GM21529 (cell line): ENCODE measurements at regions not wholly inside any gene's neighbourhood (a gene's known extent, or its start where the extent isn't known, plus 50 kb on each side); places are given as distances from the start of the nearest gene placed in this dataset.

Experiments
- ATAC-seq: cut with Tn5 transposase; IDR thresholded peaks from one replicate; pipeline ENCODE4 v1.9.1; 2021; ENCODE audit not compliant: unreplicated experiment

GRCh38 chr10:121069061-121069850 lies 218.1 kb downstream of the WDR11 start:
- peak; percentile 91 for ATAC-seq

GRCh38 chr10:121070275-121071070 lies 219.3 kb downstream of the WDR11 start:
- no peak for ATAC-seq

GRCh38 chr10:121071901-121072300 lies 220.7 kb downstream of the WDR11 start:
- ATAC-seq = no peak

- ATAC-seq = no peak
Measured at GRCh38 chr10:121073728-121074127, 222.6 kb downstream of the WDR11 start.

GRCh38 chr10:121076776-121077715 lies 225.9 kb downstream of the WDR11 start:
- no peak for ATAC-seq

- no peak for ATAC-seq
Measured at GRCh38 chr10:121078036-121078435, 226.9 kb downstream of the WDR11 start.

- no peak for ATAC-seq
Measured at GRCh38 chr10:121078672-121079102, 227.5 kb downstream of the WDR11 start.

GRCh38 chr10:121079226-121079625 lies 228.1 kb downstream of the WDR11 start:
- ATAC-seq = no peak

GRCh38 chr10:121080281-121080891 lies 229.2 kb downstream of the WDR11 start:
- no peak for ATAC-seq

GRCh38 chr10:121081306-121081705 lies 230.1 kb downstream of the WDR11 start:
- ATAC-seq = no peak

GRCh38 chr10:121082984-121083383 lies 231.8 kb downstream of the WDR11 start:
- ATAC-seq = no peak

- ATAC-seq = no peak
Measured at GRCh38 chr10:121084016-121084674, 233.0 kb downstream of the WDR11 start.

GRCh38 chr10:121084675-121085070 lies 233.5 kb downstream of the WDR11 start:
- no peak for ATAC-seq

- no peak for ATAC-seq
Measured at GRCh38 chr10:121085367-121085766, 234.2 kb downstream of the WDR11 start.

- no peak for ATAC-seq
Measured at GRCh38 chr10:121087129-121087528, 236.0 kb downstream of the WDR11 start.

- ATAC-seq = no peak
Measured at GRCh38 chr10:121087688-121088087, 236.5 kb downstream of the WDR11 start.

GRCh38 chr10:121088524-121088923 lies 237.4 kb downstream of the WDR11 start:
- ATAC-seq = no peak

GRCh38 chr10:121089434-121089833 lies 238.3 kb downstream of the WDR11 start:
- no peak for ATAC-seq

- no peak for ATAC-seq
Measured at GRCh38 chr10:121091961-121092719, 241.0 kb downstream of the WDR11 start.
